Mesenchymal stem cell (in vitro differentiated cells and primary cell): ENCODE measurements at regions not wholly inside any gene's neighbourhood (a gene's known extent, or its start where the extent isn't known, plus 50 kb on each side); places are given as distances from the start of the nearest gene placed in this dataset. TPM values are rescaled to one million over a fixed set of nuclear protein-coding genes. Genes with fewer than 3 reads are reported as not detected.

Source experiments
- small RNA-seq: library from polyadenylated mRNA; stranded (forward); fragments of <200 nt; extraction: miRNeasy Mini kit (QIAGEN cat#:217004); gene quantifications from one replicate; pipeline ENCODE3, GENCODE V24; 2013; ENCODE audit warnings: low read depth

Small RNAs in the stretch of these regions (small RNA-seq; reads per million reads assigned to genes)
- gene MIR1-1 = not detected
